GM21528 (cell line): ENCODE measurements at regions not wholly inside any gene's neighbourhood (a gene's known extent, or its start where the extent isn't known, plus 50 kb on each side); places are given as distances from the start of the nearest gene placed in this dataset.

ENCODE experiments used
- ATAC-seq: cut with Tn5 transposase; IDR thresholded peaks from one replicate; pipeline ENCODE4 v1.9.1; 2021; ENCODE audit warnings: mild to moderate bottlenecking, moderate library complexity; ENCODE audit not compliant: unreplicated experiment, low FRiP score

DNA sequence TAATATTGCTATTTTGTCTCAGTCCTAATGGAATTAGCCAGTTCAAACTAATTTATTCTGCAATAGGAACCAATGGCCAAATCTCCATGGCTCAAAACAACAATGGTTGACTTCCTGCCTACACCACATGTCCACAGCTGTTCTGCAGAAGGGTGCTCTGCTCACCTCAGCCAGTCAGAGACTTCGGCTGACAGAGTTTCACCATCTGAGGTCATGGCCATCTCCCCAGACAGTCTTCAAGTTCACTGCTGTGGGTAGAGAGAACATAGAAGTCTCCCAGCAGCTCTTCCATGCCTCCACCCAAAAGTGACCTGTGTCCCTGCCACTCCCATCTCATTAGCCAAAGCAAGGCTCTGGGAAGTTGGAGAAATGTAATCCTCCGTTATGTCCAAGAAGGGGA lies 65.1 kb upstream of the FOXC1 start:
- no peak for ATAC-seq

DNA sequence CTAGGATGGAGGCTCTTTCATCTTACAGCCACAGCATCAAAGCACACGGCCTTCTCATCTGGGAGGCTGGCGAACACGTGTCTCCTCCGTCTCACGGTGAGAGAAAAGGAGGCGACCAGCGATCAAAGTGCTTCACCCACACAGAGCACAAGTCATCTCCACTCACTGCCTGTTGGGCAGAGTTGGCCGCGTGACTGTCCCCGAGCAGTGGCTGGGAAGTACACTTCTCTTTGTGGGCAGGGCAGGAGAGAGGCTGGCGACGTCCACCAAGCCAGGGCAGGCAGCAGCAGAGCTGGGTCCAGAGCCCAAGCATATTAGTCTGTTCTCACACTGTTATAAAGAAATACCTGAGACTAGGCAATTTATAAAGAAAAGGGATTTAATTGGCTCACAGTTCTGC lies 64.1 kb upstream of the FOXC1 start:
- no peak for ATAC-seq

GRCh38 chr6:1547785-1548184 lies 61.9 kb upstream of the FOXC1 start:
- ATAC-seq: no peak

- no peak for ATAC-seq
These were observed 58.5 kb upstream of the FOXC1 start for GRCh38 chr6:1551249-1551648.

GRCh38 chr6:1552296-1552761 lies 57.4 kb upstream of the FOXC1 start:
- ATAC-seq: no peak

DNA sequence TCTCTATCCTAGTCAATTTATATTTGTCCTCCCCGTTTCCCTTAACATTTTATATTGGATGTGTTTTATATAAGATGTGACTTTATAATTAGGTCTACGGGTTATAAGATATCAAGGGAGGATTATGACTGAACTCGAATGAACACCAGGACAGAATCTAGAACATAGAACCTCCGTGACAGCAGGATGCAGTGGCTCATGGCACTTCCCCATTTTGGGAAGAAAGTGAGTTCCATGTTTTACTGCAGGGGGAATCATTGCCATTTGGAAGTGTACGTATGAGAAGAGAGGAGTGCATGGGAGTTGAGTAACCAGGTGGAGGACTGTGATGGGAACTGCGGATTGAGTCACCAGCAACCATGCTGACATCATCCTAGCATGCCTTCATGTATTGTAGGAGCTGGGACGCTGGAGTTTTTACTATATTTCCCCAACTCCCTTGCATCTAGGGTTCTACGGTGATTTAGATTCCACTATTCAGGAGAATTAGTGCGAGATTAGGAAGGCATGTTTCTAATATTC lies 56.1 kb upstream of the FOXC1 start:
- ATAC-seq: no peak

- ATAC-seq: no peak
These were observed 55.6 kb upstream of the FOXC1 start for GRCh38 chr6:1554141-1554475.

DNA sequence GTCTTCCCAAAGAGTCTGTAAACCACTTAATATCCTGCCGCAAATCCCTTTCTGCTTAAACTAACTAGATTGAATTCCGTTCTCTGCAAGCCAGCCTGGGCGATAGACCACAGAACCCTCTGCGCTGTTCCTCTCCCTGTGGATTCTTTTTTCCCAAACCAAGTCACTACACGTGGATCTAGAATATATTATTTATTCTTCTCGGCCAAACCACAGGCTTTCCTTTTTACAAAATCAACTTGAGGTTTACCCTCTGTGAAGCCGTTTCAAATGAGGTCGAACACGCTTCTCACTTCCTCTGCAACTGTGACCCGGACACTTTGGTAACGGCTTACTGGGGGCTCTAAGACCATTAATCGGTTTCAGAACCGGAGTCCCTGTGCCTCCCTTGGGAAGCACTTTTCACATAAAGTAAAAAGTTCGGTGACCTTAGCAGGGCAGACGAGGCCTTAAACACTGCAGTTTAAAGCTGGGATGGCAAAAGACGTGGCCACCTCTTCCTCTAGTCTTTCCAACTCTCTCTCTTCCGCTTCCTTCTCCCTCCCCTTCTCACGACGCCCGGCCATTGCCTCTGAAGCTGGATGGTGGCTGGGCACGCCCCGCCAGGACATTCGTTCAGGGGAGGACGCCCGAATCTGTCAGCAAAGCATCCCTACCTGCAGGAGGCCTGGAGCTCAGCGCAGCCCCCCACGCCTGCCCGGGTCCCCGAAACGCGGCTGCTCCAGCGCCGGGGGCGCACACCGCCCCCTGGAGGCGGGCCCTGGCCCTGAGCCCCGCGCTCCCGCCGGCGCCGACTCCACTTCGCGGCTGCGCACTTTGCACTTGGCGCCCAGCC lies 55.0 kb upstream of the FOXC1 start:
- no peak for ATAC-seq

- no peak for ATAC-seq
These were observed 51.3 kb upstream of the FOXC1 start for GRCh38 chr6:1558388-1558787.
